Stimulated activated naive CD4-positive, alpha-beta T cell treated with Interleukin-2 at 50 U/mL for 16 hours (primary cell): ENCODE measurements at regions not wholly inside any gene's neighbourhood (a gene's known extent, or its start where the extent isn't known, plus 50 kb on each side); places are given as distances from the start of the nearest gene placed in this dataset.
"Not testable (repeated sequence)": the region's sequence is repeated elsewhere in the genome, so short reads cannot be mapped to it uniquely, and the experiment has no call there.

Source experiments
- DNase-seq: peaks from one replicate; lab custom pipeline; 2025; lab: John Stamatoyannopoulos, UW

GRCh38 chr16:5309946-5310611, 212.5 kb upstream of the EEF2KMT start:
- DNase-seq = no peak

- DNase-seq = no peak
Measured at GRCh38 chr16:5305023-5305422, 207.4 kb upstream of the EEF2KMT start.

GRCh38 chr16:5302372-5303114, 204.9 kb upstream of the EEF2KMT start:
- no peak for DNase-seq

- DNase-seq = no peak
Measured at GRCh38 chr16:5298202-5298601, 200.6 kb upstream of the EEF2KMT start.

- DNase-seq = no peak
Measured at GRCh38 chr16:5296176-5296575, 198.6 kb upstream of the EEF2KMT start.

GRCh38 chr16:5295304-5295703, 197.7 kb upstream of the EEF2KMT start:
- not testable (repeated sequence) for DNase-seq

GRCh38 chr16:5282152-5282551, 184.6 kb upstream of the EEF2KMT start:
- not testable (repeated sequence) for DNase-seq

GRCh38 chr16:5257462-5257861, 159.9 kb upstream of the EEF2KMT start:
- no peak for DNase-seq

GRCh38 chr16:5252791-5253190, 155.2 kb upstream of the EEF2KMT start:
- DNase-seq = no peak

GRCh38 chr16:5247403-5247802, 149.8 kb upstream of the EEF2KMT start:
- not testable (repeated sequence) for DNase-seq

- not testable (repeated sequence) for DNase-seq
Measured at GRCh38 chr16:5240278-5240626, 142.7 kb upstream of the EEF2KMT start.

GRCh38 chr16:5239472-5240277, 142.1 kb upstream of the EEF2KMT start:
- peak; percentile 10 for DNase-seq

- no peak for DNase-seq
Measured at GRCh38 chr16:5235119-5235518, 137.5 kb upstream of the EEF2KMT start.

- DNase-seq = no peak
Measured at GRCh38 chr16:5234295-5235050, 136.9 kb upstream of the EEF2KMT start.

GRCh38 chr16:5231246-5231759, 133.7 kb upstream of the EEF2KMT start:
- no peak for DNase-seq

GRCh38 chr16:5228369-5228768, 130.8 kb upstream of the EEF2KMT start:
- DNase-seq = no peak

- no peak for DNase-seq
Measured at GRCh38 chr16:5225931-5226655, 128.5 kb upstream of the EEF2KMT start.

GRCh38 chr16:5222761-5223160, 125.2 kb upstream of the EEF2KMT start:
- no peak for DNase-seq

- DNase-seq = not testable (repeated sequence)
Measured at GRCh38 chr16:5221831-5222230, 124.2 kb upstream of the EEF2KMT start.

- no peak for DNase-seq
Measured at GRCh38 chr16:5220705-5221104, 123.1 kb upstream of the EEF2KMT start.

GRCh38 chr16:5216441-5217080, 119.0 kb upstream of the EEF2KMT start:
- no peak for DNase-seq
